ENCODE measurements at regions not wholly inside any gene's neighbourhood (a gene's known extent, or its start where the extent isn't known, plus 50 kb on each side); places are given as distances from the start of the nearest gene placed in this dataset.

GRCh38 chr11:45502226-45502545 is 163.2 kb downstream of the CHST1 start:
- no peak for DNase-seq (ENCODE audit: low spot score)
- H3K36me3 Mint-ChIP-seq = no peaks in the 10 kb centered on the region
- CTCF ChIA-PET = interaction anchor here (1.2 to 1.6 kb wide), 3 partner anchors 131 to 269 kb away, joined by 4 to 9 read pairs (median 6); no protein-coding TSS in a partner anchor

More at GRCh38 chr11:45502226-45502545, 163.2 kb downstream of the CHST1 start:
- POLR2A ChIA-PET = interaction anchor here (0.5 kb wide), 1 partner anchor 136 kb away, joined by 3 read pairs; no protein-coding TSS in a partner anchor
- H3K9me3 Mint-ChIP-seq = peaks cover 16% of the 10 kb centered on the region
- H3K27me3 Mint-ChIP-seq (ENCODE audit: low read depth) = no peaks in the 10 kb centered on the region; the same call in 1 of the 2 replicates
- peaks cover 4% of the 10 kb centered on the region; the same call in 1 of the 2 replicates for H3K4me1 Mint-ChIP-seq
- H3K27ac Mint-ChIP-seq = no peak overlapping the region
- TF ChIP-seq MYBL2 (CRISPR knock-in tag; IDR thresholded peaks at IDR 0.05) (no peak), ZNF532 (CRISPR knock-in tag; IDR thresholded peaks at IDR 0.05; ENCODE audit: borderline replicate concordance) (no peak), AR (CRISPR knock-in tag; IDR thresholded peaks at IDR 0.05) (no peak), ATF1 (CRISPR knock-in tag; IDR thresholded peaks at IDR 0.05) (no peak), NFE2L1 (CRISPR knock-in tag; IDR thresholded peaks at IDR 0.05) (no peak), FOXP4 (CRISPR knock-in tag; IDR thresholded peaks at IDR 0.05) (no peak), RELA (CRISPR knock-in tag; IDR thresholded peaks at IDR 0.05; ENCODE audit: borderline replicate concordance) (no peak), STAT6 (CRISPR knock-in tag; conservative IDR thresholded peaks at IDR 0.05; ENCODE audit: low read depth) (no peak), SOX15 (CRISPR knock-in tag; IDR thresholded peaks at IDR 0.05) (no peak), ERG (CRISPR knock-in tag; IDR thresholded peaks at IDR 0.05) (no peak), EMX1 (CRISPR knock-in tag; IDR thresholded peaks at IDR 0.05) (no peak)
- no peak for ATAC-seq
- H3K4me3 Mint-ChIP-seq = no peak overlapping the region
